ENCODE measurements at regions not wholly inside any gene's neighbourhood (a gene's known extent, or its start where the extent isn't known, plus 50 kb on each side); places are given as distances from the start of the nearest gene placed in this dataset.
"Not testable (repeated sequence)": the region's sequence is repeated elsewhere in the genome, so short reads cannot be mapped to it uniquely, and the experiment has no call there.

- no peaks in the 10 kb centered on the region for H3K27me3 ChIP-seq (ENCODE audit: control insufficient read depth, insufficient read depth, low read length)
- no peak overlapping the region for H3K4me3 ChIP-seq (replicated peaks in 1 of 4; ENCODE audit: control extremely low read depth in 1 of 4, insufficient read depth in 1 of 4, low read depth in 3 of 4, low read length in 4 of 4)
- H2AFZ ChIP-seq (ENCODE audit: low read length): no peak overlapping the region
- no peak overlapping the region for H3K9ac ChIP-seq (ENCODE audit: insufficient read depth, low read length)
- DNase-seq (ENCODE audit: low read depth in 2 of 2): no peak
- no peaks in the 10 kb centered on the region for H3K9me3 ChIP-seq (ENCODE audit: control insufficient read depth, insufficient read depth, low read depth, low read length)
- H3K79me2 ChIP-seq (ENCODE audit: control insufficient read depth, insufficient read depth, low read length): no peaks in the 10 kb centered on the region
- H3K4me1 ChIP-seq (ENCODE audit: control insufficient read depth, extremely low read depth, insufficient read depth, low read length): no peaks in the 10 kb centered on the region
- TF ChIP-seq EZH2 (IDR thresholded peaks at IDR 0.05; ENCODE audit: low read length, missing control alignments): no peak
- no peak for TF ChIP-seq CTCF (conservative IDR thresholded peaks at IDR 0.05 in 1 of 2, IDR thresholded peaks at IDR 0.05 in 1 of 2; ENCODE audit: low read depth in 1 of 2, low read length in 2 of 2)
- H3K36me3 ChIP-seq (ENCODE audit: control insufficient read depth, insufficient read depth, low read length): no peaks in the 10 kb centered on the region
- H3K4me2 ChIP-seq (ENCODE audit: extremely low read depth, insufficient read depth, low read length): no peak overlapping the region
- H3K27ac ChIP-seq (ENCODE audit: insufficient read depth, low read length): no peak overlapping the region
- no peaks in the 10 kb centered on the region for H4K20me1 ChIP-seq (ENCODE audit: control insufficient read depth, extremely low read depth, insufficient read depth, low read length)
Measured at GRCh38 chr6:890201-890600, 197.3 kb upstream of the EXOC2 start.

- TF ChIP-seq EZH2 (IDR thresholded peaks at IDR 0.05; ENCODE audit: low read length, missing control alignments) (no peak), CTCF (conservative IDR thresholded peaks at IDR 0.05 in 1 of 2, IDR thresholded peaks at IDR 0.05 in 1 of 2; ENCODE audit: low read depth in 1 of 2, low read length in 2 of 2) (no peak)
- Histone ChIP-seq H3K9ac (ENCODE audit: insufficient read depth, low read length) (no peak overlapping the region), H3K4me1 (ENCODE audit: control insufficient read depth, extremely low read depth, insufficient read depth, low read length) (no peaks in the 10 kb centered on the region), H3K27ac (ENCODE audit: insufficient read depth, low read length) (no peak overlapping the region), H2AFZ (ENCODE audit: low read length) (no peak overlapping the region), H3K36me3 (ENCODE audit: control insufficient read depth, insufficient read depth, low read length) (no peaks in the 10 kb centered on the region), H4K20me1 (ENCODE audit: control insufficient read depth, extremely low read depth, insufficient read depth, low read length) (no peaks in the 10 kb centered on the region), H3K9me3 (ENCODE audit: control insufficient read depth, insufficient read depth, low read depth, low read length) (no peaks in the 10 kb centered on the region), H3K27me3 (ENCODE audit: control insufficient read depth, insufficient read depth, low read length) (no peaks in the 10 kb centered on the region), H3K79me2 (ENCODE audit: control insufficient read depth, insufficient read depth, low read length) (no peaks in the 10 kb centered on the region), H3K4me3 (replicated peaks in 1 of 4; ENCODE audit: control extremely low read depth in 1 of 4, insufficient read depth in 1 of 4, low read depth in 3 of 4, low read length in 4 of 4) (no peak overlapping the region), H3K4me2 (ENCODE audit: extremely low read depth, insufficient read depth, low read length) (no peak overlapping the region)
- no peak for DNase-seq (ENCODE audit: low read depth in 2 of 2)
Measured at GRCh38 chr6:887583-888235, 194.8 kb upstream of the EXOC2 start.

GRCh38 chr6:886116-886515 lies 193.2 kb upstream of the EXOC2 start:
- not testable (repeated sequence) for H3K27me3 ChIP-seq (ENCODE audit: control insufficient read depth, insufficient read depth, low read length); H3K4me2 ChIP-seq (ENCODE audit: extremely low read depth, insufficient read depth, low read length); H3K79me2 ChIP-seq (ENCODE audit: control insufficient read depth, insufficient read depth, low read length); H3K36me3 ChIP-seq (ENCODE audit: control insufficient read depth, insufficient read depth, low read length); H4K20me1 ChIP-seq (ENCODE audit: control insufficient read depth, extremely low read depth, insufficient read depth, low read length); DNase-seq (ENCODE audit: low read depth in 2 of 2); H3K4me3 ChIP-seq (replicated peaks in 1 of 4; ENCODE audit: control extremely low read depth in 1 of 4, insufficient read depth in 1 of 4, low read depth in 3 of 4, low read length in 4 of 4); H3K27ac ChIP-seq (ENCODE audit: insufficient read depth, low read length); H2AFZ ChIP-seq (ENCODE audit: low read length); H3K4me1 ChIP-seq (ENCODE audit: control insufficient read depth, extremely low read depth, insufficient read depth, low read length); H3K9me3 ChIP-seq (ENCODE audit: control insufficient read depth, insufficient read depth, low read depth, low read length); H3K9ac ChIP-seq (ENCODE audit: insufficient read depth, low read length)
